ENCODE measurements at regions not wholly inside any gene's neighbourhood (a gene's known extent, or its start where the extent isn't known, plus 50 kb on each side); places are given as distances from the start of the nearest gene placed in this dataset.
"Not testable (repeated sequence)": the region's sequence is repeated elsewhere in the genome, so short reads cannot be mapped to it uniquely, and the experiment has no call there.

DNA sequence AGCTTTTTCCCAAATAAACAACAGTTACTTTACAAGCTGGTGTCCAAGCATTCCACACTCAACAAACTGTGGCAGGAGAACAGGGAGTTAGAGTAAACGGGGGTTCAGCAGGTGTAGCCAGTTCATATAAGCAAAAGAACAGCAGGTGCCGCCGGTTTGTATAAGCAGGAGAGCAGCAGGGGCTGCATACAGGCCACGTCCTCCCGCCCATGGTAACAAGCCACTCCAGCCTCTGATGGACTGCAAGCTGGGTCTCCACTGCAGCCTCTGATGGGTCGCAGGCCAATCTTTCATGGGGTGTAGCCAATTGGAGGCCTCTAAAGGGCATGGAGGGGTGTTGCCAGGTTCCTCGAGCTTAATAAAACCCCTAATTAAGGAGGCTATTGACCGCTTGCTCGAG is 189.3 kb downstream of the ANKRD30B start:
- no peak for DNase-seq

DNA sequence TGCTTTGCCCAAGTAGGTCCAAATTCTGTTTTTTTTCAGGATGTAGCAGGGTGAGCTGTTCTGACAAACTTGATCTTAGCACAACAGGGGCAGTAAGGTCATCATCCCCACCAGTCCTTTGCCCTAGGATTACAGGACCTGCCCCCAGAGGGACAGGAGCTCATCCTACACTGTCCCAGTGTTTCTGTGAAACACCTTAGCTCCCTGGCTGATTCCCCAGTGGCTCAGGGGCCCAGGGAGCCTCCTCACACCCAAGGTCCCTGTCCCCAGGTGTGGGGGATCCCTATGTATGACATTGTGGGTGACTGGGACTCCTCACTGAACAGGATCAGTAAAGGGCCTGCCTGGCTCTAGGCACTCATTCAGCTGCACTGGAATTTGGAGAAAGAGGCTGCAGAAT is 191.2 kb downstream of the ANKRD30B start:
- DNase-seq, result no peak

DNA sequence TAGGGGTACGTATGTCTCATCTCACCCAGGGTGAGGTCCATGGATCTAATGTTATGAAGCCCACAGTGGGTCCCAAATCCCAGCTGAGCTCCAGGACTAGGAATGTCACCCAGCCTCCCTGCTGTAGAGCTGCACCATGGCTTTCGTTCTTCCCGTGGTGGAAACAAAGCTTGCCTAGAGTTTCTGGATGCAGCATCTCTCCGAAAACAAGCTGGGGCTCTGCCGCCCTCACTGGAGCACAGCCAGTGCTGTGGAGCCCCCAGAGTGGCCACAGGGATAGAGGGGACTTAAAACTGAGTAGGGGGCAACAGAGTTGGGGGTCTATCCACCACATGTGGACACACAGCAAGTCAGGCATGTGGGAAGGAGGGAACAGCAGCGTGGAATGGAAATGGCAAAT is 192.1 kb downstream of the ANKRD30B start:
- DNase-seq, result not testable (repeated sequence)

DNA sequence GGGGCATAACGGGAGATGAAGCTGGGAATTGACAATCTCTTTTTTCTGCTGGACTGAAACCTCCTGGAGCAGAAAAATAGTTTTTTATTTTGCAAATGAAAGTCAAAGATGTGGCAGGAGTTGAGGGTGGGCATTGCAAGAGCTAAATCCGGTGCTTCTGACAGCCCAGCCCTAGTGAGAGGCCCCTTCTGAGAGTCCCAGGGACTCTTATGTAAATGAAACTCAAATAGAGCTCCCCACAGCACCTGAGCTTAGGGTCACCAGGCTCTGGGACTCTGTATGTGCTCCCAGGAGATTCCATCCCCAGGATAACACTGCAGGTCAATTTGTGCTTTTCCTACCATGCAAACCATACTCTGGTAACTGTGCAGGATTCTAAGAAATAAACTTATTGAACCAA is 192.8 kb downstream of the ANKRD30B start:
- no peak for DNase-seq

DNA sequence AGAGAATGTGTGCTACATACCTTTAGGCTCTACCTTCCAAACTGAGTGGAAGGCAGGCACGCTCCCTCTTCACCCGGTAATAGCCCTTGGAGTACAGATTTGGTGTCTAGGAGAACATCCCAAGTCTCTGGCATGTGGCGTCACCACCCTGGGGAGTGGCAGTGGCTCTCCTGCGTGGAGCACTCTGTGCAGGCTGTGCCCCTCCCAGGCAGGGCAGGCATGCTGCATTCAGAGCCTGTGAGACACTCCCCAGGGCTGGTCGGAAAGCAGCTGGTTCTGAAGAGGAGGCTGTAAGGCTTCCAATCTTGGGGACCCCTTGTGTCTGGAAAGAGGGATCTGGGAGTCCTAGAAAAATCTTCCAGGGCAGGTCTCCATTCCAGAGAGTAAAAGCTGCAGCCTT is 193.3 kb downstream of the ANKRD30B start:
- no peak for DNase-seq

DNA sequence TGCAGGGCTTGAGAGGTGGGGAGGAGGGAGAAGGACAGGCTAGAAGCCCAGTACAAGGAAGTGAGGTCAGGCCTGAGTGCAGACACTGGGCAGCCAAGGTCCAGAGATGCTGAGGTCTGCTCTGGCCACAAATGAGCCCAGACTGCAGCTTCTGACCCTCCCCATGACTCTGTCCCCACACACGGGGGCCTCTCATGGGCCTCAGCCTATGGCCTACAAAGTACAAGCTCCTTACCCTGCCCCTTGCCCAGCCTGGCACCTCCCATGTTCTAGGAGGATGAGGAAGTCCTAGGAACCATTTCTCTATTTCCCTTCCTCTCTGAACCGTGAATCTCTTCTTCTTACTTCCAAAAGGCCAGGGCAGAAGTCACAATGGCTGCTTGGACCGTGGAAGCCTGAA is 193.8 kb downstream of the ANKRD30B start:
- no peak for DNase-seq

DNA sequence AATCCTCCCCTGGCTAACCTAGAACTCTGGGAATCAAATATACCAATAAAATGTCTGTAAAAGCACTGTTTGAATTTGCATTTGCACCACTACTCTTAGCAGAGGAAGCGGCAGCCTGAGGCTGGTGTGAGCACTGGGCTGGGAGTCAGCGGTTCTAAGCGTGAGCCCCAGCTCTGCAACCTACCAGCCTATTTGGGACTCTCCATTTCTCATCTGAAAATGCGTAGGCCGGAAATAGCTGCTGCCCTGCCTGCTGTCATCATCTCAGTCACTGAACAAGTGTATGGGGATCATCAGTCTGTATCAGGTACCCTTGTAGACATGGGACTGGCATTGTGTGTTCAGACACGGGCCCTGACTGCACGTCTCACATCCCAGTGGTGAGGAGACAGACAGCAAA is 194.3 kb downstream of the ANKRD30B start:
- no peak for DNase-seq

DNA sequence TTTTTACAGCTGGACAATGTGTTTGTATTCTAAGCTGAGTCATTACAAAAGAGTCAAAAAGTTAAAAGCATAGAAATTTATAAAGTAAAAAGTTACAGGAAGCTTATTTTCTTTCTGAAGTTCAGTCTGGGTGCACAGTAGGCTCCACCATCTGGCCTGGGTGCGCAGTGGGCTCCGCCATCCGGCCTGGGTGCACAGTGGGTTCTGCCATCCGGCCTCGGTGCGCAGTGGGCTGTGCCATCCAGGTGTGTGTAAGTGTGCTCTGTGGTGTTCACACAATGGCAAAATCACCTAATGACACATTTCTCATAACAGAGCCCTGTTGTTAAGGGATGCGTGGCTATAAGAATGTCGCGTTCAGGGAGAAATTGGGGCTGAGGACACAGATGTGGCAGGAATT is 195.5 kb downstream of the ANKRD30B start:
- DNase-seq, result no peak

DNA sequence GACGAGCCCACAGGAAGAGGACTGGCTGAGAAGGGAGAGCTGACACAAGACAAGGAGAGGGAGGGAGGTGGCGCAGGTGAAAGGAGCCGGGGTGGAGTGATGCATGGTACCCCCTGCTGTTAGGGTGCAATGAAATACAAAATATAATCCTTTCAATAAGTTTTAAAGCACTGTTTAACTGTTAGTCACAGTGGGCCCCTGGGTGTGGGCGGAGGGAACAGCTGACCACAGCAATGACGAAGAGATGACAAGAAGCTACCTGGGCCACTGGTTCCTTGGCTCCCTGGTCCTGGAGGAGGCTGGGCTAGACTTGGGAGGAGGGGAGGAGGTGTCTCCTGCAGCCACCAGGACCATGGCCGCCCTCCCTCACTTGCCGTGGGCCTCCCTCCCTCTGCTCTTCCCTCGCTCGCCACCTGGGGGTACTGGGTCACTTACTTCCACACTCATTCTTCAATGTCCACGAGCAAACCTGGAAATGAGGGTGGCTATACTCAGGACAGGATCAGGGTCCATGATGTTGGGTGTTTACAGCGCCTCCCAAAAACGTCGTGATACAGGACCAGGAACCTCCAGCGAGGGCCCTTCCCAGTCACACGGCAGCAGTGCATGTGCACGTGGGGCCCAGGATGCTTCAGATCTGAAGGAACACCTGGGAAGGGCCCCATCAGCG is 196.1 kb downstream of the ANKRD30B start:
- no peak for DNase-seq

DNA sequence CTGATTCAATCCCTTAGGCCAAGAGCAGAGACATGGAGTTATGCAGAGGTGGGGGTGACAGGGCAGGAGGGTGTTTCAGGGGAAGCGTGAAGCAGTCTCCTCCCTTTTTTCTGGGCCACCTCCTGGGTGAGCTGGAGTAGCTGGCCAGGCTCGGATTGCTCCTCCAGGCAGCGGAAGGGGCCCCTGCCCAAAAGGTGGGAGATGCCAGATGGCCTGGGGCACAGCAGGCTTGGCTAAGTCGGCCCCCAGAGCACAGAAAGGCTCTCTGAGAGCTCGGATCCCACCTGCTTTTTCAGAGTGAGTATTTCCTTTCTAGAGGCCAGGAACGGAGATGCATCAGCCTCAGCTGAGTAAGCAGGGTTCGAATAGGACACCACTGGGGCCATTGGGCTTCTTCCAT is 196.9 kb downstream of the ANKRD30B start:
- no peak for DNase-seq

DNA sequence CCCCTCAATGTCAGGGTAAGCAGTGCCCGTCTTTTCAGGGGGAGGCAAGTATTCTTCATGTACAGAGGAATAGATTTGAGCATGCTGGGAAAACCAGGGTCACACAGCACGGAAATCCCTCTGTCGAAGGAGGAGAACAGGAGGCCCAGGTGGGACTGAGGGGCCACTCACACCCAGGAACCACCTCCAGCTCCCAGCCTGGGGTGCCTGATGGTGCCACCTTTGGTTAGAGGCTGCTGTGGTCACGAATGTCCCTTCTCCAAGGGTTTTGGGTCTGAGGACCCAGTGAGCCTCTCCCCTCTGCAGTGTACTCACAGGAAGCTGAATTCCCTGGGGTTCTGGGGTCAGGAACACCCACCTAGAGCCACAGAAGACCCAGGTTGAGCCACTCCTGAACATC is 197.3 kb downstream of the ANKRD30B start:
- DNase-seq, result no peak

DNA sequence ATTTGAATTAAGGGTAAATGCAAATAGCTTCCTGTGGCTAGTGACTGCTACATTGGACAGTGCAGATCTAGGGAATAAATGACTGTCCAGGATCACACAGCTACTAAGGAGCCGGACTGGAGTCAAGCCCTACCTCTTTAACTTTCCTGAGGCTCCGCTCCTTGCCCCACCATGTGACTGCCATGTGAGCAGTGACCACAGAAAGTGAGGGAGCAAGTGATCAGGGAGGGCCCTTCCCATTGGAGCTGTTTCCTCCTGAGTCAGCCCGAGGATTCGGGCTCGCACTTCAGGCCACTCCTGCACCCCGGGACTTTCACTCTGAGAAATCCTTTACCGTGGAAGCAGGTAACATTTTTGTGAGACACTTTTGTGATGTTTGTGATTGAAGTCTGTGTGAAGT is 198.0 kb downstream of the ANKRD30B start:
- no peak for DNase-seq

DNA sequence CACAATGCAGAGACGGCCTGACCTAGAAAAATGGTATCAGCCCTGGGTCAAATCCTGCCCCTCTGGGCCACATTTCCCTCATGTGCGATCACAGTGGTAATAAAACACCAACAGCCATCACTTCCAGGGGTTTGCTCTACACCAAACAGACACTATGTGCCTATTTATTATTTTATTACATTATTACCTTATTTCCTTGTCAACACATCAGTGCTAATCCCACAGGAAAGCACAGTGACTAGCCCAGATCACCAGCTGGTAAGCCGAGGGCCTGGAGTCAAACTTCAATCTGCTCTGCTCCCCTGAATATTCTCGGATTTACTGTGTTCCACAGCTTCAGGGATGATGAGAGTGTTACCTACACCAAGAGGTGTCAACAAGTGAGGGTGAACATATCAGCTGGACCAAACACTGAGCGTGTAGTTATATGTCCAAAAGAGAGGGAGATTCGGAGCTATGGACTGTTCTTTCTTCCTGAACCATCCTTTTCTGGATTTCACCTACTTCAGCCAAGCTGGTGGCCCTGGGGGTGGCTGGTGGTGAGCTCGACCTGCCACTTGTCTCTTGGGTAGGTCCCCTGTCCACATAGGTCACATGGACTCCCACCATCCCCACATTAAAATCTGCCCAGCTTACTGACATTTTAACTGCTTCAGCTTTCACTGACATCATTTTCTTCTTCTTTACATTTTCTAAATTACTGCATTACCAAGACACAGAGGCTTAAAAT is 198.9 kb downstream of the ANKRD30B start:
- not testable (repeated sequence) for DNase-seq

DNA sequence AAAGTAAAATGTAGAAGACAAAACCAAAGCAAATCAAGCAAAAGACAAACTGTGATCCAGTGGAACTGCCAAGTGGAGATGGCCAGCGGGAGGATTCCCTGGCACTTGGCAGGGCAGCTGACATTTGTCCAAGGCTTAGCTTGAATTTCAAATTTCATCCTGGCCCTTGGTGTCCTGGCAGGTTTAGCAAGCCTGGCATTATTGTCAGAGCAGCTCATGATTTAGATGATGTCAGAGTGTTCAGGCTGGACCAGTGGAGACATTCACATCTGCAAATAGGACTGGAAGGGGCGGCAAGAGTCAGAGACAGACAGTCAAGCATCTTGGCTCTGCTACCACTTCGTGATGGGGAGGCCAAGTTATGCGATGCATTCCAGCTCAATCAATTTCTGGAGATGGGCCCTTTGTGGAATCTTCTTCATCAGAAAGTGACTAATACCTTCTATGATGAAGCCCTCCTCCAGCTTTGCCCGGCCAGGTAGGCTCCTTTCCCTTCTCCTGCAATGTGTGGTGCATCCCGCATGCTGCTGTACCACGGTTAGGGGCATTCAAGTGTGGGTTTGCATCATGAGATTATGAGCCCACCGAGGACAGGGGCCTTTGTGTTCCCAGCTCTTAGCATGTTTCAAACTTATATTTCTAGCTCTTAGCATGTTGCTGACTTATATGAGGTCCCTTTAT is 199.7 kb downstream of the ANKRD30B start:
- no peak for DNase-seq

DNA sequence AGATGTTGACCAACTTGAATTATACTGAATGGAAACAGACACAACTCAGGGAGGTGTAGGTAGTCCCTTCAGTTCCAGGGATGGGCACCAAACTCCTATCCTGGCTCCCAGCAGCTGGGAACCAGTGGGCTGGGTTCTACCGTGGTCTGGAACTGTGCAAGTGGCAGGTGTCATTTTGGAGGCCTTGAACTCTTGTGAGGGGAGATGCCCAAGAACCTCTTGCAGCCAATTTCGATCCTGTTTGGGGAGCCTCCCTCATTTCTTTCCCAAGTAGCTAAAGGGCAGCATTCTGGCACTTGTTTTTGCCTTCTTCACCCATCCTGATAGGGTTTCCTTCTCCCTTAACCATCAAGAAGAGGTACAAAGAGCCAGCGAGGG is 200.2 kb downstream of the ANKRD30B start:
- DNase-seq, result no peak

DNA sequence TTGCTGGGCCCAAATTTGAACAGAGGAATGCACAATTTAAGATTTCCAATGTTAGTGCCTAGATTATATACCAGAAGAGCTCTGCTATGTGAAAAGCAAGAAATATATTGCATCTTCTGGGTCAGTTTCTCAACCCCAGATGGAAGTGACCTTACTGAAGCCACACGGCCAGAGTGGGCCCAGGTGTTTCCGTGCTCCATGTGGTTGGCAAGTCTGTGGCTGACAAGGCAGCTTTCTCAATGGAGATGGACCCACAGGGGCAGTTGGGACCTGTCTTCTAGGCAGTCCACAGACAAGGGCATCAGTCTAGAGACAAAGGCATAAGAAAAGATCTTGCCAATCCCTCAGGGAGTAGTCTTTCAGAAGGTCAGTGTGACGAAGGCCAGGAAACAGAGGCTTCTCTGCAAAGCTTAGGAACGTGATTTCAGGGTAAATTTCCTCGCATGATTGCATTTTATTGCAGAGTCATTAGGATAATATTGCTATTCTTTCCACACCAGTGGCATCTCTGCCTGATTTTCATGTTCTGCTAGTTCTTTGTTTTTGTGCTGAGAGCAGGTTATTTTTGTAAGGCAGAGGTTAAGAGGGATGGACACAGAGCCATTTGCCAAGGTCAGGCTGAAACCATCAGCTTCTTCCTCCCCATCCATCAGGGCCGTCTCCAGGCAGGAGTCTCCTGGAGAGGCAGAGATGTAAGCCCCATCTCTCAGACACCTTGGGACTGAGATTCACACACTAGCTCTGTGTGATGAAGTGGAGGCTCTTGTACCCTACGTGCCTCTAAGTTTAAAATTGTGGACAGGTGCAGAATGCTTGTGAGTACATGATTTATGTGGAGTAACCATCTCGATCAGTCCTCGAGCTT is 202.1 kb downstream of the ANKRD30B start:
- DNase-seq, result no peak

DNA sequence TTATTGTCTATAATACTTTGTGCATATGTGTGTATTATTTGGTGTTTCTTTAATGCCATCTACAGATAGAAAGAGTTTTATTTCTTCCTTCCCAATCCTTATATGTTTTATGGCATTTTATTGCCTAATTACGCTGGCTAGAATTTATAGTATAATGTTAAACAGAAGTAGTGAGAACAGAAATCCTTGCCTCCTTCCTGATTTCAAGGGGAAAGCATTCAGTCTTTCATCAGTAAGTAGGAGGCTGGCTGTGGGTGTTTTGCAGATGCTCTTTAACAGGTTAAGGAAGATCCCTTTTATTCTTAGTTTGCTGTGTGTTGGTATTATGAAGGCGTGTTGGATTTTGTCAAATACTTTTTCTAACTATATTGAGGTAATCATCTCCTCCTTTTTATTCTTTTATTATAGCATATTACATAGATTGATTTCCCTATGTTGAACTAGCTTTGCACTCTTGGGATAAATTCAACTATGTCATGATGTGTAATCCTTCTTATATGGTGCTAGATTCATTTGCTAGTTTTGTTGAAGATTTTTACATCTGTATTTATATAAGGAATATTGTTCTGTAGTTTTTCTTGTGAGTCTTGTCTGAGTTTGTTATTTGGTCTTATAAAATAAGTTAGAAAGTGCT is 204.6 kb downstream of the ANKRD30B start:
- DNase-seq, result not testable (repeated sequence)

DNA sequence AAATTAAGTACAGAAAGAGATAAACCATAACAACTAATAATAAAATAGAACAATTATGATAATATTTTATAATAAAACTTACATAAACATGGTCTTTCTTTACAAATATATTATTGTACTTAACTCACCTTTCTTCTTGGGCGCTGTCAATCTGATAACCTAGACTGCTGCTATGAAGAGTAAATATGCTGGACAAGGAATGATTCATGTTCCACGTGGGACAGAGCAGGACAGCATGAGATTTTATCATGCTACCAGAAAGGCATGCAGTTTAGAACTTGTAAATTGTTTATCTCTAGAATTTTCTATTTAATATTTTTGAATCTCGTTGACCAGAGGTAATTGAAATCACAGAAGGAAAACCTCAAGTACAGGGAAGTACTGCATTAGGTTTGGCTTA is 210.7 kb downstream of the ANKRD30B start:
- DNase-seq, result no peak

DNA sequence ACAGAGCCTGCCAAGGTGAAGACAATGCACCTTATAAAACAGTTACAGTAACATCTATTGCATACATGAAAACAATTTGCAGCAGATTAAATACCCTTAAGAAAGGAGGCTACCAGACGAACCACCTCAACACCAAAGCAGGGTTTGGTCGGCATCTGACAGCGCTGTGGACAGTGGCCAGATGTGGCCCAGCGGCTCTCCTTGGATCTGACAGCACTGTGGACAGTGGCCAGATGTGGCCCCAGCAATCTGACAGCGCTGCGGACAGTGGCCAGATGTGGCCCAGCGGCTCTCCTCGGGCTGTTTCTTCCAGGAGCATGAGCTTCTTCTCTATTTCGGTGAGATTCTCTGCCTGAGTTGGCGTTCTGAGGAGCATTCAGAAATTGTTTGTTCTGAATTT is 211.6 kb downstream of the ANKRD30B start:
- no peak for DNase-seq

DNA sequence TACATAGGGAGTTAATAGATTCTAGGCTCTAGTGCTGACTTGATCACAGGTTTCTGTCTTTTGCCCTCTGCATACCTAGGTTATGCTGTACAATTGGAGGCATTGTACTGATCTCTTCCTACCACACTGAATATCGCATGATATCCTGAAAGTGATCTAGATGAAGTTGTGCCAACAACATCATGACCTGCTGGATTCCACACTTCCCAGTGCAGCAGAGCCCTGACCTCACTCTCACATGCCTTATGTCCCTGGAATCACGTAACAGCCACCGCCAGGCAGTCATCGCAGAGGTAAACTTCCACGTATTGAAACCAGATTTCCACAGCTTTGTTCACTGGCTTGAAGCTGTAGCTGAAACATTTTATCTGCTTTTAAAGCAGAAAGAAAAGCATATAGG is 214.0 kb downstream of the ANKRD30B start:
- DNase-seq, result no peak

DNA sequence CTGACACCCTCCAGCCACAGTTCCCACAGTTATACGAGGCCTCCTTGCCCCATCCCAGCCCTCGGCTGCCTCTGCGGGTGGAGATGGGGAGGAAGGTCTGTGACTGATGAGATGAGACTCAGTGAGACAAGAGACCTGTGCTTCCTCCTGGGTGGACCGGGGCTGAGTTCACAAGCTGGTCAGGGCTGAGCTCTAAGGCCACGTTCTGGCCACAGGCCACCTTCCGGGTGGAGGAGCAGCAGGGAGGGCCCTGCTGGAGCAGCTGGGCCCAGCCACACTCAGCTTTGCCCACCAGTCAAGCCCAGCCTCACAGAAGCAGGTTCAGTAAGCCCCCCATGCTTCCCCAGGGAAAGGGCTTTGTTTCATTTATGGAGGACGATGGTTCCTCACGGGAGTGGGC is 214.7 kb downstream of the ANKRD30B start:
- DNase-seq, result no peak

DNA sequence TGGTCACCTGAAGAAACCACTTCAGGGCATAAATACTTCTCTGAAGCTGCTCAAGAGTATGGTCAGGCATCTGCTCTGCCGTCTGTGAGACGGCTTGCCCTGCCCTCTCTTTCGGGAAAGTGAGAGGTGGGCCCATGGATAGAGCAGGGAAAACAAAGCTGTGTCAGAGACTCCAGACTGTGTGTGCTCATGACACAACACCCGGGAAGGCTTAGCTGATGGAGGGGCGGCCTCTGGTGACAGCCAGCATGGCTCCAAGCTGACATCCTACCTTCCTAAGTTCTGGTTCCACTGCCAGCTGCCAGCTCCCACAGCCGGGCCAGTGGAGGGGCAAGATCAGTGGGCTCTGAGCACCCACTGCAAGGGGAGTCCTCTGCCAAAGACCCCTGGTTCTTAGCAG is 215.3 kb downstream of the ANKRD30B start:
- DNase-seq, result no peak

DNA sequence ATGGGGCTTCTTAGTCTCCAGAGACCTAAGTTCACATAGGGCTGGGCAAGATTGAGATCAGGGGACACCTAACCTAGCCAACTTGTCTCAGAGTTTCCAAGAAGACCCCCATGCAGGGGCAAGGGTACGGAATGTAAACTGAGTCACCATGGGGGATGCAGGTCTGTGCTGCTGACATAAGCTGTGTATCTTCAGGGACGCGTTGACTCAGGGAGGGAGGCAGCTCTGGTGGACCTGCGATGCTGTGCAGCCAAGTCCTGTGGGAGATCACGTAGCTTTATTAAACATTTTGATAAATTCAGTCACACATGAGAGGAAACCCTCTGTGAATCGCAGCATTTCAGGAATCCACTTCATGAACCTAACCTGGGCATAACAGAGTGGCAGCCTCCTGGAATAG is 216.0 kb downstream of the ANKRD30B start:
- DNase-seq, result no peak

Data from NCI-H774 (cell line).